ENCODE measurements at regions not wholly inside any gene's neighbourhood (a gene's known extent, or its start where the extent isn't known, plus 50 kb on each side); places are given as distances from the start of the nearest gene placed in this dataset.

- no peak for TF ChIP-seq CTCF (IDR thresholded peaks at IDR 0.05)
- TF ChIP-seq ATF6 (CRISPR knock-in tag; IDR thresholded peaks at IDR 0.05), result no peak
- no peak for TF ChIP-seq E2F5 (CRISPR knock-in tag; IDR thresholded peaks at IDR 0.05)
- no peak for TF ChIP-seq TP53 (CRISPR knock-in tag; IDR thresholded peaks at IDR 0.05)
- TF ChIP-seq MAX (CRISPR knock-in tag; IDR thresholded peaks at IDR 0.05), result no peak
- TF ChIP-seq NR2C2 (CRISPR knock-in tag; IDR thresholded peaks at IDR 0.05), result no peak
- TF ChIP-seq ZNF138 (CRISPR knock-in tag; conservative IDR thresholded peaks at IDR 0.05), result no peak
- TF ChIP-seq USF1 (CRISPR knock-in tag; IDR thresholded peaks at IDR 0.05), result no peak
- TF ChIP-seq ATF2 (CRISPR knock-in tag; IDR thresholded peaks at IDR 0.05; ENCODE audit: borderline replicate concordance, low read depth), result no peak
- no peak for TF ChIP-seq ETV6 (CRISPR knock-in tag; IDR thresholded peaks at IDR 0.05)
- no peak for TF ChIP-seq ZMAT4 (CRISPR knock-in tag; IDR thresholded peaks at IDR 0.05)
- no peak for TF ChIP-seq E2F1 (CRISPR knock-in tag; IDR thresholded peaks at IDR 0.05)
- TF ChIP-seq E2F4 (CRISPR knock-in tag; IDR thresholded peaks at IDR 0.05; ENCODE audit: borderline replicate concordance, low read depth), result no peak
- TF ChIP-seq HMGXB4 (CRISPR knock-in tag; IDR thresholded peaks at IDR 0.05), result no peak
Observed at GRCh38 chr1:222384531-222384930, 163.4 kb downstream of the HHIPL2 start.

Measured in WTC11 (cell line).